GM21737 (cell line): ENCODE measurements at regions not wholly inside any gene's neighbourhood (a gene's known extent, or its start where the extent isn't known, plus 50 kb on each side); places are given as distances from the start of the nearest gene placed in this dataset.

Source experiments
- ATAC-seq: cut with Tn5 transposase; IDR thresholded peaks from one replicate; pipeline ENCODE4 v1.9.1; 2021; ENCODE audit warnings: mild to moderate bottlenecking, moderate library complexity; ENCODE audit not compliant: unreplicated experiment

DNA sequence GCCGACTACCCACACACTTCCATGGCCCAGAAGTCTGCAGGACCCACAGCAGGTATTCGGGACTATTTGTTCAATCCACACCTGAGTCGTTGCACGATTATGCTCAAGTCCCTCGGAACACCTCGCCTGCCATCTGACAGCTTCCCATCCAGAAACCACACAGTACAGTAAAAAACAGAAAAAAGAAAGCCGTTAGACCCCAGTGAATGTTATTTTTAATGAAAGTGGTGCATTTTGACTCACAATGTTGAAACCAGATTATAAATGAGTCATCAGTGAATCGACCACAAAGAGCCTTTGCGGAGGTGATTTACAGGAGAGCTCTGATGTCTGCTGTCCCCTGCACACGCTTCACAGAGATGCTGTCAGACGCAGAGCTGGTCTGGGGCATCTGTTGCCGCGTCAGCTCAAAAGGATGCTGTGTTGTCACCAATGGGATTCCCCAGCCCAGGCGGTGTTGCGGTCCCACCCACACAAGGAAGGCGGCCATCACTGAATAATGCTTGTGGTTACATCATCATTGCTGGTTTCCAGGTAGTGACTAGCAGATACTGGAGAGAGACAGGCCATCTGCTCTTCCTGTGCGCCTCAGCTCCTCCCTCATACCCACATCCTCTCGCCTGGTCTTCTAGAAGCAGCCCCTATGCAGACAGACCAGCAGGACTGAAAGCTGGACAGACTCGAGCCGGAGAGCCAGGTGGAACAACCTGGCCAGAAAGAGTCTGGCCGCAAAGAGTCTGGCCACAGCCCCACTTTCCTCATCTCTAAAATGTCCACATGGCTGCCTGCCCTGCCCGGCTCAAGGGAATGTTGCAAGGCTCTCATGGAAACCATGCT lies 116.8 kb downstream of the TOMM20 start:
- ATAC-seq, result peak; percentile 72

DNA sequence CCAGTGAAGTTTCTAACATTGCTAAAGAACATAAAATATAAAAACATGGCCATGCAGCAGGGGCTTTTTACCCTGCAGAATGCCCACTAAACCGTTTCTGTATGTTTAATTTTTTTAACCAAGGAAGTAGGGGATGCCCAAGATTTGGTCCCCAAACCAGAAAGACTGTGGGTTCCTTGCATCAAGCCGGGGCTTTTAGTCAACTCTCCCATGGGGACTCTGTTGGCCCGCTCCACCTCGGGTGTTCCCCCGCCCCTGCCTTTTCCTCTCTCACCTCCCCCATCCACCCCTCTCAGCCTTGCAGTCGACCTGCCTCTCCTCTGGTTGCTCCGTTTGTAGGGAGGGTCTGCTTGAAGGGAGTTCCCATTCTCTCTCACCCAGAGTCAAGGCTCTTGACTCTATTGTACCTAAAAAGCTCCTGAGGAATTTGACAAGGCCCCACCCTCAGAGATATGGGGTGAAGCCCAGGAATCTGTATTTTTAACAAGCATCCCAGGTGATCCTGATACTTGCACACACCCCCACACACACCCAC lies 117.5 kb downstream of the TOMM20 start:
- no peak for ATAC-seq

DNA sequence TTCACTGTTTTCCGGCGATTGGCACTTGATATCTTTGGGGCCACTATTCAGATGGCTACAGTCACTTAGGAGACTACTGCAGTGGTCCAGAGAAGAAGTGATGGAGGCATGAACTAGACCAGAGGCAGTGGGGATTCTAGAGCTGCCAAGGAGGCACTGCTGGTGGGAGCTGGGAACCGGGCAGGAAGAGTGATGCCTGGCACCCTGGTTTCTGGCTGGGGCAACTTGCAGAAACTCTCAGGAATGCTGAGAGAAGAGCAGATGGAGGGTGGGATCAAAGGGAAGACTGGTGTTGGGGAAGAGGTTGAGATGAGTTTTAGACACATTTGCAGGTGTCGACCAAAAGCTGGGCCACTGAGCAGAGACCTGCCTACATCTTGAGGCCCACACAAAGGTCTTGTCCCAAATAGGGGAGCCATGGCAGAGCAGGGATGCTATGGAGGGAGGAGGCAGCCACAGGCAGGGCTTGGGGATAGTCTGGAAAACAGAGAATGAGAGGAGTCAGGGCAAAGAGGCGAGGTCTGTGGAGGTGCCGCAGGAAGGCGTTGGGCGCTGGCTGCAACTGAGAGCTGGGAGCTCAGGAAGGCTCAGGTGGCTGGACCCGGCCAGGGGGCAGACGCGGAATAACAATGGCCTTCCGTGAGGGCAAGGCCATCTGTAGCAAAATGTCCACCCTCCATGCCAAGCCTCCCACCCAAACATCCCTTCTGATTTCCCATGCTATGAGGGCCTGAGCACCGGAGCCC lies 118.9 kb downstream of the TOMM20 start:
- no peak for ATAC-seq

DNA sequence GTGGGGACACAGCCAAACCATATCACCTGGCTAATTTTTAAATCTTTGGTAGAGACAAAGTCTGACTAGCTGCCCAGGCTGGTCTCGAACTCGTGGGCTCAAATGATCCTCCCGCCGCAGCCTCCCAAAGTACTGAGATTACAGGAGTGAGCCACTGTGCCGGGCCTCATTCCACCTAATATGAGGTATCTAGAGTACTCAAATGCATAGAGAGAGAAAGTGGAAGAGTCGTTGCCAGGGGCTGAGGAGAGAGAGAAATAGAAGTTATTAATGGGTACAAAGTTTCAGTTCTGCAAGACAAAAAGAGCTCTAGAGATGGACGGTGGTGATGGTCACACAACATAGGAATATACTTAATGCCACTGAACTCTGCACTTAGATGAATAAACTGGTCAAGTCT lies 119.6 kb downstream of the TOMM20 start:
- ATAC-seq, result no peak

DNA sequence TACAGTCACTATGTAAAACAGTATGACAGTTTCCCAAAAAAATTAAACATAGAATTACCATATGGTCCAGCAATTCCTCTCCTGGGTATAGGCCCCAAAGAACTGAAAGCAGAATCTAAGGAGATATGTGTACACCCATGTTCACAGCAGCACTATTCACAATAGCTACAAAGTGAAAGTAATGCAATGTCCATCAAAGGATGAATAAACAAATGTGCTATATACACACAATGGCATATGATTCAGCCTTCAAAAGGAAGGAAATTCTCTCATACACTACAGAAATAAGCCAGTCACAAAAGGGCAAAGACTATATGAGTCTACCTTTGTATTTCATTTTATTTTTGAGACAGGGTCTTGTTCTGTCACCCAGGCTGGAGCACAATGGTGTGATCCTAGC lies 120.4 kb downstream of the TOMM20 start:
- ATAC-seq, result no peak

DNA sequence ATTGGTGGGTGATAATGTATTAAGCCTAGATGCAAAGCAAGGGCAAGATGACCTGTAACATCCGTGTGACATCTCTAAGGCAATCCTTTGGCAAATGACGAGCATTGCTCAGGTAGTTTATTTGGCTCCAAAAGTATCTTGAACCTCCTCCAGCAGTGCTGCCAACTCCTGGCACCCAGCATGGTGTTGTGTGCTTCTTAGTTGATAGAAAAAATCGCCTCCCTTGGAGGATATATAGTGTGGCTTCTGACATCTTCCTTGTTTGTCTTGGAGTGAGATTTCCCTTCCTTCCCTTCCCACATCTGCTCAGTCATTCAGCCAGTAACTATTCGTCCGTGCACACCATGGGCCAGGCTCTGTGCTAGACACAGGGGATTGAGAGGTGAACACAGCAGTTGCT lies 121.8 kb downstream of the TOMM20 start:
- ATAC-seq, result no peak

DNA sequence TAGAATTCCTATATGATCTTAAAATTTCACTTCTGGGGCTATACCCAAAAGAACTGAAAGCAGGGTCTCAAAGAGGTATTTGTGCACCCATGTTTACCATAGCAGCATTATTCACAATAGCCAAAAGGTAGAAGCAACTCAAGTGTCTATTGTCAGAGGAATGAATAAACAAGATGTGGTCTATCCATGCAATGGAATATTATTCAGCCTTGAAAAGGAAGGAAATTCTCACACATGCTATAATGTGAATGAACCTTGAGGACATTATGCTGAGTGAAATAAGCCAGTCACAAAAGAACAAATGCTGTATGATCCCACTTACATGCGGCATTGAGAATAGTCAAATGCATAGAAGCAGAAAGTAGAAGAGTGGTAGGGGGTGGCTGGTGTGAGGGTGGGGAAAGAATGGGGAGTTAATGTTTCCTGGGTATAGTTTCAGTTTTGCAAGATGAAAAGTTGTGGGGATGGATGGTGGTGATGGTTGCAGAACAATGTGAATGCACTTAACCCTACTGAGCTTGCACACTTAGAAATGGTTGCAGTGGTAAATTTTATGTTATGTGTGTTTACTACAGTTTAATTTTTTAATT lies 122.4 kb downstream of the TOMM20 start:
- no peak for ATAC-seq

DNA sequence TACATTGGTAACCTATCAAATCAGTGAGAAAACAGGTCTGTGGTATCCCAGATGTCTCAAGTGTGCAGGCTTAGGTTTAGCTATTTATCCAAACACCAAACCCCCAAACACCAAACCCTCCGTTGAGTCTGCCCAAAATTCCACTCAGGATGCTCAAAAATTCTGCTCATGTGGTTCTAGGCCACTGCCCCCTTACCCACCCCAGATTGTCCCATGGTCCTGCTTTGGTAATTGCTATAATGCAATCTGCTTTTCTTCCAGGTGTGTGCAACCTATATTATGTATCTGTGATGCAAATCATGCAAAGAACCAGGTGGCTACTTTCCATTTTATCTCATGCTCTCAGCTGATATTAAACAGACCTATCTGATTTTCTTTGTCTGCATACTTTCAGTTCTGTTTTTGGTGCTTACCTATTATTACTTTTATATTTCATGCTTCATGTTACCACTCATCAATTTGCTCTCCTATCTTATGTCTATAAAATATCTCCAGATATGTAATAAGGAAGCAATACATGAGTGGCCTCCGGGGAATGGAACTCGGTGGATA lies 123.7 kb downstream of the TOMM20 start:
- no peak for ATAC-seq

DNA sequence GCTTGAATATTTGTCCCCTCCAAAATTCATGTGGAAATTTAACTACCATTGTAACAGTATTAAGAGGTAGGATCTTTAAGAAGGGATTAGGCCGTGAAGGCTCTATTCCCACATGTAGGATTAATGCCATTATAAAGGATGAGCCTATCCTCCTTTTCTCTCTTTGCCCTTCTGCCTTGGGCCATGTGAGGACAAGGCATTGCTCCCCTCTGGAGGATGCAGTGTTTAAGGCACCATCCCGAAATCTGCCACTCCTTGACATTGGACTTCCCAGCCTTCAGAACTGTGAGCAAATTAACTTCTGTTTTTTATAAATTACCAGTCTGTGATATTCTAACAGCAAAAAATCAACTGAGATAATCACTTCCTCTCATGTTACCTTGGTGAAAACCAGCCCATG lies 124.4 kb downstream of the TOMM20 start:
- ATAC-seq, result no peak

DNA sequence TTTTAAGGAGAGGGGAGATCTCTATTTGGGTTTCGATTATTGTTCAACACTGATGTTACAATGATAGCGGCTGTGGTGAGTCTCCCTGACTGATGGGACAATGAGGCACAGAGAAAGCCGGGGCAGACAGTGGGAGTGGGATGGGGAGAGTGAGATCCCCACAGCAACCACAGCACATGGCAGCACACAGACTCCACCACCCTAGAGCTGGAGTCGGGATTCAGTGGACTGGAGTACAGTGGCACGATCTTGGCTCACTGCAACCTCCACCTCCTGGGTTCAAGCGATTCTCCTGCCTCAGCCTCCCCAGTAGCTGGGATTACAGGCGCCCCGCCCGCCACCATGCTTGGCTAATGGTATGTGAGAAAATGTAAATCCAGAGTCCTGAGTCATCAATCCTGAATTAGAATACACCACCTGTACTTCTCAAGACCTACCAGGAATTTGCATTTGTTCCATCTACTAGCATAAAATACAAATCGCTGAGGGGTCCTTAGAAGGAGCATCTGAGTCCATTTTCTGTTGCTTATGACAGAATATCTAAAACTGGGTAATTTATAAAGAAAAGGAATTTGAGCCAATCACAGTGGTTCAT lies 125.8 kb downstream of the TOMM20 start:
- no peak for ATAC-seq

DNA sequence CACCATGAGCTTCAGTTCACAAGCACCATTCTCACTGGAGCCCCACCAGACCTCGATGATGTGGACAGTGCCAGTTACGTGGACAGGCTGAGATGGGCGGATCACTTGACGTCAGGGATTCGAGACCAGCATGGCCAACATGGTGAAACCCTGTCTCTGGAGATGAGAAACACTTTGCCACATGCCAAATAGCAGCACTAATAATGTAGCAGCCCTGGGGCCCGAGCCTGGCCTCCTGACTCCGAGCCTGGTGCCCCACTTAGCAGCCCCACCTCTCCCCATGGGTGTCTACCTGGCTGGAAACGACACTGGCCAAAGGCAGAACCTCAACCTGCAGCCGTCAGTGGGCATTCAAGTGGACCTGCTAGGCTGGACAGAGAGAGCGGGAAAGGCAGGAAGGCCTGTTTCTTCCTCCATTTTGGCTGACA lies 129.1 kb downstream of the TOMM20 start:
- no peak for ATAC-seq

DNA sequence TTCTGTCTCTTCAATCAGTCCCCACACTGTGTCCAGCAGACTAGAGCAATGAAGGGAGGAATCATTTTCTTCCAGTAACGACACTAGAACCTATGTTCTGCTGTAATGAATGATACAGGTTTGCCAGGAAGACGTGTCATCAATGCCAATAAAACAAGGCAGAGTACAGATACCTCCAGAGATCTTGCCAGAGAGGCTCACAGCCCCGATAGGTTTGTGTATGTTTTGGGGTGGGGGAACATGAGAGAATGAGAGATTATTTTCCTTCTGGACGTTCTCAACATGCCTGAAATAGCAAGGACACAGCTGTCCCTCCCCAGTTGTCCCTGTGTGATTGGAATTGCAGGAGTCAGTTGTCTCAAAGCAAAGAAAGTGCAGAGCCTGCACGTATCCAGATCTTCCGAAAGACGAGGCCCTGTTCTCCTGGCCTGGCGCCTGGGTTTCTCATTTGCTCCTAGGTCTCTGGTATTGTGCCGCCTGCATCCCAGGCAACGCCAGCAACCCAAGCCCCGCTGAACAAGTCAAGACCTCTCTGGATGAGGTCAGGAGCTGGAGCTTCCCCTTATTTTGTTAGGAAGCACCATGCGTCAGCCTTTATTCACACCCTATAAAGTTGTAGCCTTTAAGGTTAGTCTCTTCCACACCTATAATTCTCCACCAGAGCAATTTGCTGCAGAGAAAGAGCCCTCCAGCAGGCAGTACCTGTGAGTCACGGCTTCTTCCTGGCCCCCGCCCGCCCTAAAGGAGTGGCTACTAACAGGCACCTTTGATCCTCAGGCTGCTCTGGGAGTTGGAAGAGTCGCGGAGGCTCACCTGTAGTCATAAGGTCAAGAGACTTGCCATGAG lies 130.5 kb downstream of the TOMM20 start:
- ATAC-seq, result no peak

DNA sequence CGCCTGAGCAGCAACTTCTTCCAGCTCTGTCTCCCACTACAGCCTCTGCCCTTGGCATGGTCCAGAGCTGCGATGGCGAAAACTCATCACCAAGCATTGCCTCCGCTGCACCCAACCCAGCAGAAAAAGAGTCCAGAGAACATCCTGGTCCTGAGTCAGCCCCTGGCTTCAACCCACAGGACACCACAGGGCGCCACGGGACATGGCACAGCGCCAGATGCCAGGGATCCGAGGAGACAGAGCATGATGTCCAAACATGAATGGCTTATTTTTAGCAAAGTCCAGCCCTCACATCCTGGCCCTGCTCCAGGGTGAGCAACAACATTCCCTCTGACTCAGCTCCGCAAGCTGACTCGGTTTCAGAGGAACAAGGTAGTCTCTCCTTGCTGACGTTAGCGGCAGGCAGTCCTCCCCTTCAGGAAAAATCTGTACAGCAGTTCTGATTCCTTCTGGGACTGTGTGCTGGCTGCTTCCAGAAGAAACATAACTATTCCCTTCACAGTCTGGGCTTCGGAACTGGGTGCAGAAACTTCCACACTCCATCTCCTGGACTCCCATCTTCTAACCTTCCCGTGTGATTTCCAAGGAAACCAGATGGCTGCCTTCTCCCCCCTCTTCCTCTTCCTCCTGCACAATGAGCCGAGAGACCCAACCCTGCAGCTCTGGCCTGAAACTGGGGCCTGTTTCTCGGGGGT lies 131.3 kb downstream of the TOMM20 start:
- no peak for ATAC-seq

DNA sequence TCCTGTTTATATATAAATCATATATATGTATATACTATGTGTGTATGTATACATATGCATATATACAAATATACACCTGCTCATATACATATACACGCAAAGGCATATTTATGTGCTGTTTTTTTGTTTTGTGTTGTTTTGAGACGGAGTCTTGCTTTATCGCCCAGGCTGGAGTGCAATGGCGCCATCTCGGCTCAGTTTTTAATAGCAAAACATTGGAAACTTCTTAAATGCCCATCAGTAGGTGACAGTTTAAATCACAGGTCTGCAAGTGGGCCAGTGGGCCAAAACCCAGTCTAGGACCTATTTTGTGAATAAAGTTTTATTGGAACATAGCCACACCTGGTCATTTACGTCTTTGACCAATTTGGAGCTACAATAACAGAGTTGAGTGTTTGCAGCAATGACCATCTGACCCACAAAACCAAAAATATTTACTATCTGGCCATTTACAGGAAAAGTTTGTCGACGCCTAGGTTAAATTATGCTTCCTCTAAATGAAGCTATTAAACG lies 132.3 kb downstream of the TOMM20 start:
- ATAC-seq, result no peak

DNA sequence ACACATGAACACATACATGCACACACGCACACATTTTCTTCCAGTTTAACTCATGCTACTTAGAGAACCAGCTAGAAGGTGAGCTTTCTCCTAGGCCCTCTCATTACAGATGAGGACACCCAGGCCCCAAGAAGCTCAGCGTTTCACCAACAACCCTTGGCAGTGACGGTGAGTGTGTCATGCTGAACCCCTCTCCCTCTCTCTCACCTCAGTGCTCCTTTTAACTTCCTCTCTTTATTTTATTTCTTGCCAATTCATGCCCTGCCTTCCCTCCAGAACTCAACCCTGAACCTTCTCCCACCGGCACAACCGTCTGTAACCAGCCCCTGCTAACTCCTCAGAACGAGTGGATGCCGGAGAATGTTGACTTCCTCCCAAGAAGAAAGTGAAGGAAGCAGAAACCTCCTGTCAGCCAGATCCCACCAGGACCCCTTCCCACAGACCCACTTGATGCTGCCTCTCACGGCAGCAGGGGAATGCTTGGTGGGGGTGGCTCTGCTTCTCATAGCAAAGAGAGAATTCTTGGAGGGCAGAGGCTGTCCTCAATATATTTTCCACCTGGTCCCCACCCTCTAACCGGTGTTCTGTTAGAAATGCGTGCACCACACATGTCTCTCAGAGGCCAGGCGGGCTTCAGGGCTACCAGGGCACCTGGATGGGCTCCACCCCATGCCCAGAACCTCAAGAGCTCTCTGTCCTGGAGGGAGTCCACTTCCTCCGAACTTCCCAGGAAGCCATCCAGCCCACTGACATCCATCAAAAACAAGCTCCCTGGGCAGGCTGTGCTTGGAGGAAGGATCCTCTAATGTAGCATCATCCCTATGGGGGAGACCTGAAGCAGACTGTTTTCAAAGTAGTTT lies 134.0 kb downstream of the TOMM20 start:
- no peak for ATAC-seq

DNA sequence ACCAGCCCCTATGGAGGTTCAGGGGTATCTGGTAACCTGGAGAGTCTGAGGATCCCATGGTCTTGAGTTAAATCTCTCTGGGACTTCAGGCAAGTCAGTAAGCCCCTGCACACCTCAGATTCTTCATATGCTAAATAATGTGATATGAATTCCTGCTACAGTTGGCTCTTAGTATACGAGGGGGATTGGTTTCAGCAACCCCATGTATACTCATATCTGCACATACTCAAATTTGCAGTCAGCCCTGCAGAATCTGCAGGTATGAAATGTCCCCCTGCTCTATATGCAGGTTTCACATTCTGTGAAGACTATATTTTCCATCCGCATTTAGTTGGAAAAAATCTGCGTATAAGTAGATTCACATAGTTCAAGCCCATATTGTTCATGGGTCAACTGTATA lies 136.6 kb downstream of the TOMM20 start:
- no peak for ATAC-seq

DNA sequence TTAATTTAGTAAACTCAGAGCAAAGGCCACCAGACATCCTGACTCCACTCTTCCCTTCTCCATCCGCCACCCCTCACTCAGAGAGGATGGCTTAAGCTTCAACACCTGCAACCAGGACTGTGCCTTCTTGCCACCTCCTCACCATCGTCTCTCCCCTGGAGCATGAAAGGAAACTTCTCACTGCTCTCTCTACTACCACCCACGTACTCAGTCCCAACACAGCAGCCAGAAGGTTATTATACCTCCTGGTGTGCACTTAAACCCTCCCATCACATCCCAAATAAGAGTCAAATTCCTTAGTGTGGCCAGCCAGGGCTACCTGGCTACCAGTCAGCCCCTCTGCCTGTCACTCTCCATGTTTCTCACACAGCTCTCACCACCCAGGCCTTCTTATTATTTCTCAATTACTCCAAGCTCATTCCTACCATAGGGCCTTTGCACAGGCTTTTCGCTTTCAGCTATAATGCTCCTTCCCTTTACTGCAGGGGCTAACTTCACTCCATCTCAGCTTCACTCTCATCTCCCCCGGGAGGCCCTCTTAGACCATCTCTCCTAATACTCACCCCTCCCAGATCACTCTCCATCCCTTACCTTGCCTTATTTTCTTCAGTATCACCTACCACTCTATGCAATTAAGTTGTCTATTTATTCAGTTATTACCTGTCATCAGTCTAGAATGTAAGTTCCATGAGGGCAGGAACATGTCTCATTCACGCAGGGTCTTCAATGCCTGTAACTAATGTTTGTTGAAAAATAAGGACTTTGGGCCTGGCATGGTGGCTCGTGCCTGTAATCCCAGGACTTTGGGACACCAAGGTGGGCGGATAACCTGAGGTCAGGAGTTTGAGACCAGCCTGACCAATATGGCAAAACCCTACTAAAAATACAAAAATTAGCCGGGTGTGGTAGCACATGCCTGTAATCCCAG lies 137.5 kb downstream of the TOMM20 start:
- ATAC-seq, result no peak
